ENCODE measurements at regions not wholly inside any gene's neighbourhood (a gene's known extent, or its start where the extent isn't known, plus 50 kb on each side); places are given as distances from the start of the nearest gene placed in this dataset.
"Not testable (repeated sequence)": the region's sequence is repeated elsewhere in the genome, so short reads cannot be mapped to it uniquely, and the experiment has no call there.

GRCh38 chr4:127463883-127464282 is 168.9 kb upstream of the INTU start:
- Histone ChIP-seq H3K36me3 (ENCODE audit: control insufficient read depth, insufficient read depth, low read length) (no peaks in the 10 kb centered on the region), H3K9me3 (ENCODE audit: control insufficient read depth, insufficient read depth, low read depth, low read length) (no peaks in the 10 kb centered on the region), H3K4me3 (replicated peaks in 1 of 4; ENCODE audit: control extremely low read depth in 1 of 4, insufficient read depth in 1 of 4, low read depth in 3 of 4, low read length in 4 of 4) (no peak overlapping the region), H3K27ac (ENCODE audit: insufficient read depth, low read length) (no peak overlapping the region), H3K79me2 (ENCODE audit: control insufficient read depth, insufficient read depth, low read length) (no peaks in the 10 kb centered on the region), H3K4me1 (ENCODE audit: control insufficient read depth, extremely low read depth, insufficient read depth, low read length) (no peaks in the 10 kb centered on the region), H4K20me1 (ENCODE audit: control insufficient read depth, extremely low read depth, insufficient read depth, low read length) (no peaks in the 10 kb centered on the region), H3K4me2 (ENCODE audit: extremely low read depth, insufficient read depth, low read length) (no peak overlapping the region), H3K27me3 (ENCODE audit: control insufficient read depth, insufficient read depth, low read length) (no peaks in the 10 kb centered on the region), H2AFZ (ENCODE audit: low read length) (no peak overlapping the region), H3K9ac (ENCODE audit: insufficient read depth, low read length) (no peak overlapping the region)
- TF ChIP-seq EZH2 (IDR thresholded peaks at IDR 0.05; ENCODE audit: low read length, missing control alignments) (no peak), CTCF (conservative IDR thresholded peaks at IDR 0.05 in 1 of 2, IDR thresholded peaks at IDR 0.05 in 1 of 2; ENCODE audit: low read depth in 1 of 2, low read length in 2 of 2) (no peak)
- DNase-seq (ENCODE audit: low read depth in 2 of 2) = no peak

GRCh38 chr4:127469542-127469941 is 163.2 kb upstream of the INTU start:
- TF ChIP-seq CTCF (conservative IDR thresholded peaks at IDR 0.05 in 1 of 2, IDR thresholded peaks at IDR 0.05 in 1 of 2; ENCODE audit: low read depth in 1 of 2, low read length in 2 of 2) (no peak), EZH2 (IDR thresholded peaks at IDR 0.05; ENCODE audit: low read length, missing control alignments) (no peak)
- Histone ChIP-seq H3K4me3 (replicated peaks in 1 of 4; ENCODE audit: control extremely low read depth in 1 of 4, insufficient read depth in 1 of 4, low read depth in 3 of 4, low read length in 4 of 4) (no peak overlapping the region), H3K36me3 (ENCODE audit: control insufficient read depth, insufficient read depth, low read length) (no peaks in the 10 kb centered on the region), H4K20me1 (ENCODE audit: control insufficient read depth, extremely low read depth, insufficient read depth, low read length) (no peaks in the 10 kb centered on the region), H3K9ac (ENCODE audit: insufficient read depth, low read length) (no peak overlapping the region), H3K79me2 (ENCODE audit: control insufficient read depth, insufficient read depth, low read length) (no peaks in the 10 kb centered on the region), H3K27me3 (ENCODE audit: control insufficient read depth, insufficient read depth, low read length) (no peaks in the 10 kb centered on the region), H3K4me2 (ENCODE audit: extremely low read depth, insufficient read depth, low read length) (no peak overlapping the region), H3K4me1 (ENCODE audit: control insufficient read depth, extremely low read depth, insufficient read depth, low read length) (no peaks in the 10 kb centered on the region), H3K9me3 (ENCODE audit: control insufficient read depth, insufficient read depth, low read depth, low read length) (no peaks in the 10 kb centered on the region), H3K27ac (ENCODE audit: insufficient read depth, low read length) (no peak overlapping the region), H2AFZ (ENCODE audit: low read length) (no peak overlapping the region)
- DNase-seq (ENCODE audit: low read depth in 2 of 2) = no peak

GRCh38 chr4:127469959-127470809 is 162.6 kb upstream of the INTU start:
- no peaks in the 10 kb centered on the region for H3K4me1 ChIP-seq (ENCODE audit: control insufficient read depth, extremely low read depth, insufficient read depth, low read length)
- no peaks in the 10 kb centered on the region for H3K27me3 ChIP-seq (ENCODE audit: control insufficient read depth, insufficient read depth, low read length)
- H3K79me2 ChIP-seq (ENCODE audit: control insufficient read depth, insufficient read depth, low read length) = no peaks in the 10 kb centered on the region
- H3K36me3 ChIP-seq (ENCODE audit: control insufficient read depth, insufficient read depth, low read length) = no peaks in the 10 kb centered on the region
- TF ChIP-seq EZH2 (IDR thresholded peaks at IDR 0.05; ENCODE audit: low read length, missing control alignments) = no peak
- no peak for TF ChIP-seq CTCF (conservative IDR thresholded peaks at IDR 0.05 in 1 of 2, IDR thresholded peaks at IDR 0.05 in 1 of 2; ENCODE audit: low read depth in 1 of 2, low read length in 2 of 2)
- no peak overlapping the region for H3K9ac ChIP-seq (ENCODE audit: insufficient read depth, low read length)
- no peak overlapping the region for H2AFZ ChIP-seq (ENCODE audit: low read length)
- H4K20me1 ChIP-seq (ENCODE audit: control insufficient read depth, extremely low read depth, insufficient read depth, low read length) = no peaks in the 10 kb centered on the region
- no peak for DNase-seq (ENCODE audit: low read depth in 2 of 2)
- H3K4me3 ChIP-seq (replicated peaks in 1 of 4; ENCODE audit: control extremely low read depth in 1 of 4, insufficient read depth in 1 of 4, low read depth in 3 of 4, low read length in 4 of 4) = no peak overlapping the region
- H3K27ac ChIP-seq (ENCODE audit: insufficient read depth, low read length) = no peak overlapping the region
- no peaks in the 10 kb centered on the region for H3K9me3 ChIP-seq (ENCODE audit: control insufficient read depth, insufficient read depth, low read depth, low read length)
- no peak overlapping the region for H3K4me2 ChIP-seq (ENCODE audit: extremely low read depth, insufficient read depth, low read length)

- not testable (repeated sequence) for H3K4me2 ChIP-seq (ENCODE audit: extremely low read depth, insufficient read depth, low read length); H4K20me1 ChIP-seq (ENCODE audit: control insufficient read depth, extremely low read depth, insufficient read depth, low read length); H3K4me3 ChIP-seq (replicated peaks in 1 of 4; ENCODE audit: control extremely low read depth in 1 of 4, insufficient read depth in 1 of 4, low read depth in 3 of 4, low read length in 4 of 4); H3K79me2 ChIP-seq (ENCODE audit: control insufficient read depth, insufficient read depth, low read length); H3K9ac ChIP-seq (ENCODE audit: insufficient read depth, low read length); H2AFZ ChIP-seq (ENCODE audit: low read length); H3K27ac ChIP-seq (ENCODE audit: insufficient read depth, low read length); H3K27me3 ChIP-seq (ENCODE audit: control insufficient read depth, insufficient read depth, low read length); H3K36me3 ChIP-seq (ENCODE audit: control insufficient read depth, insufficient read depth, low read length); DNase-seq (ENCODE audit: low read depth in 2 of 2); H3K4me1 ChIP-seq (ENCODE audit: control insufficient read depth, extremely low read depth, insufficient read depth, low read length); H3K9me3 ChIP-seq (ENCODE audit: control insufficient read depth, insufficient read depth, low read depth, low read length)
Measured at GRCh38 chr4:127478271-127478670, 154.5 kb upstream of the INTU start.

Measured in fibroblast of lung (primary cell).